ENCODE measurements at regions not wholly inside any gene's neighbourhood (a gene's known extent, or its start where the extent isn't known, plus 50 kb on each side); places are given as distances from the start of the nearest gene placed in this dataset.

- Histone ChIP-seq H3K18ac (ENCODE audit: extremely low read depth, low read length) (0 out of 2 replicates have a peak overlapping the region, but pooled peaks have one; percentile 43), H3K9ac (replicated peaks in 1 of 4; ENCODE audit: extremely low read depth in 1 of 4, low read depth in 3 of 4, low read length in 3 of 4) (no peak overlapping the region), H3K4ac (replicated peaks; ENCODE audit: insufficient read length, low read depth, low read length) (no peak overlapping the region), H4K8ac (ENCODE audit: extremely low read depth, insufficient read depth, low read length) (no peak overlapping the region), H3K23ac (ENCODE audit: insufficient read length) (no peak overlapping the region), H4K20me1 (replicated peaks in 1 of 2; ENCODE audit: control insufficient read depth in 1 of 2, insufficient read depth in 2 of 2, low read length in 2 of 2) (no peaks in the 10 kb centered on the region), H2BK12ac (ENCODE audit: low read depth, low read length) (peak overlapping the region; percentile 80), H3K4me3 (ENCODE audit: extremely low read depth in 1 of 4, insufficient read depth in 2 of 4, low read depth in 3 of 4, low read length in 4 of 4) (no peak overlapping the region), H3K27me3 (replicated peaks in 1 of 4; ENCODE audit: control insufficient read depth in 3 of 4, extremely low read depth in 1 of 4, insufficient read depth in 3 of 4, low read length in 3 of 4) (no peaks in the 10 kb centered on the region), H3K27ac (ENCODE audit: low read depth, low read length) (no peak overlapping the region), H4K91ac (replicated peaks; ENCODE audit: insufficient read length, low read length) (peak overlapping the region; percentile 65), H3K36me3 (ENCODE audit: control insufficient read depth in 2 of 4, insufficient read depth in 4 of 4, low read length in 3 of 4) (no peaks in the 10 kb centered on the region), H2BK5ac (ENCODE audit: low read depth, low read length) (peak overlapping the region; percentile 96; the same call in 1 of the 2 replicates), H2BK120ac (replicated peaks; ENCODE audit: low read depth, low read length) (no peak overlapping the region), H3K9me3 (ENCODE audit: insufficient read depth in 2 of 2, low read depth in 1 of 2, low read length in 1 of 2) (no peaks in the 10 kb centered on the region), H2BK20ac (ENCODE audit: low read length) (no peak overlapping the region), H3K4me2 (ENCODE audit: insufficient read depth in 1 of 2, low read depth in 2 of 2, low read length in 2 of 2) (no peak overlapping the region), H2AFZ (ENCODE audit: low read length) (no peak overlapping the region), H3K4me1 (replicated peaks in 1 of 4; ENCODE audit: control insufficient read depth in 3 of 4, insufficient read depth in 4 of 4, low read length in 3 of 4) (peaks cover 0 to 12% (median 3%) of the 10 kb centered on the region in 4 experiments; a peak in 4 of 7 replicates), H2BK15ac (ENCODE audit: low read length) (no peak overlapping the region), H3K79me1 (ENCODE audit: low read depth, low read length) (no peaks in the 10 kb centered on the region), H3K23me2 (ENCODE audit: low read depth, low read length) (no peaks in the 10 kb centered on the region), H4K5ac (ENCODE audit: insufficient read length, low read depth, low read length) (peak overlapping the region; percentile 12), H2AK5ac (ENCODE audit: low read depth, low read length) (no peak overlapping the region), H3K14ac (ENCODE audit: insufficient read length) (no peak overlapping the region), H3K56ac (replicated peaks; ENCODE audit: insufficient read length, low read depth, low read length) (no peak overlapping the region), H3K79me2 (ENCODE audit: control insufficient read depth in 1 of 2, insufficient read depth in 2 of 2, low read length in 2 of 2) (no peaks in the 10 kb centered on the region)
- FAIRE-seq (no peak), DNase-seq (ENCODE audit: low read depth in 1 of 2, low spot score in 2 of 2) (no peak)
- ChIA-PET POLR2A (ENCODE audit: partially characterized antibody) (no interaction called here), CTCF (ENCODE audit: partially characterized antibody) (interaction anchor here (0.8 to 1.3 kb wide), 2 partner anchors 8 to 13 kb away, joined by 3 to 10 read pairs; no protein-coding TSS in a partner anchor)
- 94% methylated on average over 1 of the region's 1 CpG; no CpG with 5 or more reads in 1 of the 2 experiments for WGBS, 2 experiments (ENCODE audit: extremely low coverage in 1 of 2, insufficient coverage in 1 of 2, insufficient read length in 1 of 2, insufficient replicate concordance in 2 of 2, low coverage in 1 of 2, low lambda C conversion rate in 2 of 2, missing lambda C conversion rate in 1 of 2)
- no peak for TF ChIP-seq HDAC2 (IDR thresholded peaks at IDR 0.05; ENCODE audit: borderline replicate concordance in 1 of 2, low read depth in 2 of 2, low read length in 2 of 2)
- no peak for TF ChIP-seq SIX5 (IDR thresholded peaks at IDR 0.05; ENCODE audit: low read depth, low read length)
- no peak for TF ChIP-seq YY1 (IDR thresholded peaks at IDR 0.05; ENCODE audit: low read depth, low read length)
- no peak for TF ChIP-seq TAF1 (IDR thresholded peaks at IDR 0.05; ENCODE audit: low read depth, low read length)
- no peak for TF ChIP-seq TAF7 (optimal IDR thresholded peaks at IDR 0.05; ENCODE audit: borderline replicate concordance, low read depth, low read length)
- TF ChIP-seq, protein P1, sequence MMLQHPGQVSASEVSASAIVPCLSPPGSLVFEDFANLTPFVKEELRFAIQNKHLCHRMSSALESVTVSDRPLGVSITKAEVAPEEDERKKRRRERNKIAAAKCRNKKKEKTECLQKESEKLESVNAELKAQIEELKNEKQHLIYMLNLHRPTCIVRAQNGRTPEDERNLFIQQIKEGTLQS (IDR thresholded peaks at IDR 0.05; ENCODE audit: insufficient read depth, low read depth, low read length), result no peak
- no peak for TF ChIP-seq MAX (IDR thresholded peaks at IDR 0.05)
- no peak for TF ChIP-seq BACH1 (IDR thresholded peaks at IDR 0.05; ENCODE audit: low read length)
- TF ChIP-seq FOSL1 (IDR thresholded peaks at IDR 0.05; ENCODE audit: insufficient read depth, low read depth, low read length), result no peak
Measured at GRCh38 chrX:10761447-10761846, 141.1 kb upstream of the MID1 start.
